PC-3 (cell line): ENCODE measurements at regions not wholly inside any gene's neighbourhood (a gene's known extent, or its start where the extent isn't known, plus 50 kb on each side); places are given as distances from the start of the nearest gene placed in this dataset.

Source experiments
- ATAC-seq: fragments of 200-7000 bp; cut with Tn5 transposase; 2 replicates; pipeline ENCODE4 v1.9.1; 2020; ENCODE audit warnings: mild to moderate bottlenecking, moderate library complexity
- BruUV-seq: library from RNA; stranded (reverse); fragments of 400-500 nt; replicated peaks from 2 replicates; lab custom pipeline; 2021; lab: Mats Ljungman, UMichigan
- CTCF ChIA-PET: fragments of 300-600 bp; sonication (Branson Sonifier 250); formaldehyde crosslinking; loops from one replicate; lab custom pipeline; 2022; ENCODE audit warnings: antibody characterized with exemption; lab: Charles Lee
- POLR2A ChIA-PET: fragments of 300-600 bp; sonication (Branson Sonifier 250); formaldehyde crosslinking; loops from one replicate; lab custom pipeline; 2022; ENCODE audit warnings: antibody characterized with exemption; ENCODE audit not compliant: unreplicated experiment; lab: Charles Lee
- DNase-seq: peaks from one replicate; pipeline ENCODE4 v3.0.0-alpha.2; 2015
- H2AFZ ChIP-seq: fragments of 300-600 bp; sonication (generic); 2 replicates; pipeline ENCODE4 v1.6.0; 2016; ENCODE audit warnings: antibody characterized with exemption, low read length
- H3F3A ChIP-seq: fragments of 300-600 bp; sonication (generic); one replicate; pipeline ENCODE4 v1.6.0; 2017; ENCODE audit warnings: antibody characterized with exemption, low read length, control low read depth, mild to moderate bottlenecking; ENCODE audit not compliant: unreplicated experiment
- H3K27ac ChIP-seq: fragments of 300-600 bp; sonication (generic); 2 replicates; pipeline ENCODE4 v1.5.1; 2016; ENCODE audit warnings: mild to moderate bottlenecking, low read length
- H3K27me3 ChIP-seq: fragments of 300-600 bp; sonication (generic); 2 replicates; pipeline ENCODE4 v1.6.1; 2016; ENCODE audit warnings: low read length, mixed read lengths
- H3K36me3 ChIP-seq: fragments of 300-600 bp; sonication (generic); 2 replicates; pipeline ENCODE4 v1.6.1; 2016; ENCODE audit warnings: low read depth, mixed run types, low read length, mixed read lengths
- H3K4me1 ChIP-seq: fragments of 300-600 bp; sonication (generic); 2 replicates; pipeline ENCODE4 v1.5.1; 2016; ENCODE audit warnings: low read length; ENCODE audit not compliant: insufficient read depth
- H3K4me2 ChIP-seq: fragments of 300-600 bp; sonication (generic); 2 replicates; pipeline ENCODE4 v1.6.0; 2016; ENCODE audit warnings: low read length
- H3K4me3 ChIP-seq: fragments of 300-600 bp; sonication (generic); 2 replicates; pipeline ENCODE4 v1.5.1; 2016; ENCODE audit warnings: mild to moderate bottlenecking, low read length, mixed read lengths
- H3K79me2 ChIP-seq: fragments of 300-600 bp; sonication (generic); 2 replicates; pipeline ENCODE4 v1.6.1; 2017; ENCODE audit warnings: low read length, mixed read lengths
- H3K9ac ChIP-seq: fragments of 300-600 bp; sonication (generic); 2 replicates; pipeline ENCODE4 v1.6.0; 2016; ENCODE audit warnings: mild to moderate bottlenecking, low read length
- H3K9me2 ChIP-seq: fragments of 300-600 bp; sonication (generic); replicated peaks from 2 replicates; pipeline ENCODE4 v1.6.1; 2016; ENCODE audit warnings: mixed run types, low read length, mixed read lengths
- H3K9me3 ChIP-seq: fragments of 300-600 bp; sonication (generic); 2 replicates; pipeline ENCODE4 v1.6.1; 2016; ENCODE audit warnings: low read length, mixed read lengths
- H4K20me1 ChIP-seq: fragments of 300-600 bp; sonication (generic); 2 replicates; pipeline ENCODE4 v1.6.1; 2016; ENCODE audit warnings: low read length, mixed read lengths
- EZH2 ChIP-seq: fragments of 300-600 bp; sonication (generic); IDR thresholded peaks from one replicate; pipeline ENCODE4 v1.6.1; 2017; ENCODE audit warnings: antibody characterized with exemption, mild to moderate bottlenecking, low read length; ENCODE audit not compliant: unreplicated experiment
- EZH2phosphoT487 ChIP-seq: fragments of 300-600 bp; sonication (generic); IDR thresholded peaks from 2 replicates; pipeline ENCODE4 v1.6.1; 2018; ENCODE audit warnings: mild to moderate bottlenecking, antibody characterized with exemption, low read length, borderline replicate concordance
- intact Hi-C: fragments of 100-400 bp; cut with micrococcal nuclease; formaldehyde crosslinking; loops from 2 replicates; pipeline ENCODE4 v1.9.0; 2023
- TF ChIP-seq, protein P1 (sequence below): fragments of 300-600 bp; sonication (generic); conservative IDR thresholded peaks from 2 replicates; pipeline ENCODE4 v1.5.1; 2017; ENCODE audit warnings: antibody characterized with exemption, low read depth, mild to moderate bottlenecking, low read length

DNA sequence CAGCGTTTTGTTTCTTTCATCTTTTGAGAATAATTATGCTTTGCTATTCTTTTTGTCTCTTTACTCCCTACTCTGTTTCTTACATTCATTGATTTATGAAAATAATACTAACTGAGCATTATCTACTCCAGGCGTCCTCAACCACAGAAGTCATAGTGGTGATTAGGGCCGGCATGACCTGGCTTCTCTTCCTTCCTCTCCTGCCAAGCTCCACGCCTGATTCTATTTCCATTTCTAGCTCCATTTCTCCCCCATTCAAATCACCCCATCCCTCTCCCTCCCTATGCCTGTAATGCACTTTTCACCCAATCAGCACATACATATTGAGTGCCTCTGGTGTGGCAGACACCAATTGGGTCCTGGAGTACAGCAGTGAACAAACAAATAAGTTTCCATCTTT is 183.2 kb upstream of the GPR12 start:
- H3K9ac ChIP-seq: no peak overlapping the region
- H3K4me3 ChIP-seq: no peak overlapping the region
- no peak overlapping the region for H2AFZ ChIP-seq
- DNase-seq: no peak
- H3K9me2 ChIP-seq: no peaks in the 10 kb centered on the region
- peaks cover 9% of the 10 kb centered on the region for H3K4me1 ChIP-seq
- POLR2A ChIA-PET: no interaction called here
- H3K79me2 ChIP-seq: no peaks in the 10 kb centered on the region
- no peaks in the 10 kb centered on the region for H3K9me3 ChIP-seq
- no peaks in the 10 kb centered on the region for H3F3A ChIP-seq
- H3K27ac ChIP-seq: no peak overlapping the region
- no peaks in the 10 kb centered on the region for H4K20me1 ChIP-seq
- no TSS peak for BruUV-seq
- intact Hi-C loops: loop anchor here (10.0 kb wide), 1 partner anchor 881 kb away; no protein-coding TSS in a partner anchor
- no peak for ATAC-seq
- TF ChIP-seq, protein P1, sequence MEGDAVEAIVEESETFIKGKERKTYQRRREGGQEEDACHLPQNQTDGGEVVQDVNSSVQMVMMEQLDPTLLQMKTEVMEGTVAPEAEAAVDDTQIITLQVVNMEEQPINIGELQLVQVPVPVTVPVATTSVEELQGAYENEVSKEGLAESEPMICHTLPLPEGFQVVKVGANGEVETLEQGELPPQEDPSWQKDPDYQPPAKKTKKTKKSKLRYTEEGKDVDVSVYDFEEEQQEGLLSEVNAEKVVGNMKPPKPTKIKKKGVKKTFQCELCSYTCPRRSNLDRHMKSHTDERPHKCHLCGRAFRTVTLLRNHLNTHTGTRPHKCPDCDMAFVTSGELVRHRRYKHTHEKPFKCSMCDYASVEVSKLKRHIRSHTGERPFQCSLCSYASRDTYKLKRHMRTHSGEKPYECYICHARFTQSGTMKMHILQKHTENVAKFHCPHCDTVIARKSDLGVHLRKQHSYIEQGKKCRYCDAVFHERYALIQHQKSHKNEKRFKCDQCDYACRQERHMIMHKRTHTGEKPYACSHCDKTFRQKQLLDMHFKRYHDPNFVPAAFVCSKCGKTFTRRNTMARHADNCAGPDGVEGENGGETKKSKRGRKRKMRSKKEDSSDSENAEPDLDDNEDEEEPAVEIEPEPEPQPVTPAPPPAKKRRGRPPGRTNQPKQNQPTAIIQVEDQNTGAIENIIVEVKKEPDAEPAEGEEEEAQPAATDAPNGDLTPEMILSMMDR: no peak
- TF ChIP-seq EZH2phosphoT487 (no peak), EZH2 (no peak)
- no peaks in the 10 kb centered on the region for H3K27me3 ChIP-seq
- H3K4me2 ChIP-seq: no peak overlapping the region
- CTCF ChIA-PET: no interaction called here
- H3K36me3 ChIP-seq: no peaks in the 10 kb centered on the region

DNA sequence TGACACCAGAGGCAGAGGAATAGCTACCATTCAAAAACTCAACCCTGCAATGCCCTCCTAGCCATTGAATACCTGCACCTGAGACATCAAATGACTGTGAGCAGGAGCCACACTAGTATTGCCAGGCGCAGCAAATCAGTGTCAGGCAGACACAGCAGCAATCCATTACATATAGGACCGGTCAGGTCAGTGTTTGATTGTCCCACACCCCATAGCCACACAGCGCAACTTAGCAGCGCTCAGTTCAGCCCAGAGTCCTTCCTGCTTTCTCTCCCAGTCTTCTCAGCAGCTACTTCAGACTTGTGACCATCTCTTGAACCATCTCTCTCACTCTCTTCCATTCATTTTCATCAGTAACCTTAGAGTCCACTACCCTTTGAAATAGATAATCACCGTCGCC is 181.6 kb upstream of the GPR12 start:
- intact Hi-C loops: loop anchor here (10.0 kb wide), 1 partner anchor 883 kb away; no protein-coding TSS in a partner anchor
- Histone ChIP-seq H3K4me1 (peaks cover 9% of the 10 kb centered on the region), H3K4me3 (no peak overlapping the region), H3K36me3 (no peaks in the 10 kb centered on the region), H3K79me2 (no peaks in the 10 kb centered on the region), H3K27me3 (no peaks in the 10 kb centered on the region), H4K20me1 (no peaks in the 10 kb centered on the region), H3K9ac (no peak overlapping the region), H3K27ac (no peak overlapping the region), H2AFZ (no peak overlapping the region), H3K9me2 (no peaks in the 10 kb centered on the region), H3K9me3 (no peaks in the 10 kb centered on the region), H3K4me2 (no peak overlapping the region), H3F3A (no peaks in the 10 kb centered on the region)
- CTCF ChIA-PET: interaction anchor here (0.6 kb wide), 1 partner anchor 26 kb away, joined by 3 read pairs; no protein-coding TSS in a partner anchor
- BruUV-seq: no TSS peak
- DNase-seq: no peak
- POLR2A ChIA-PET: no interaction called here
- TF ChIP-seq, protein P1: no peak
- TF ChIP-seq EZH2phosphoT487: no peak
- TF ChIP-seq EZH2: no peak
- no peak for ATAC-seq

DNA sequence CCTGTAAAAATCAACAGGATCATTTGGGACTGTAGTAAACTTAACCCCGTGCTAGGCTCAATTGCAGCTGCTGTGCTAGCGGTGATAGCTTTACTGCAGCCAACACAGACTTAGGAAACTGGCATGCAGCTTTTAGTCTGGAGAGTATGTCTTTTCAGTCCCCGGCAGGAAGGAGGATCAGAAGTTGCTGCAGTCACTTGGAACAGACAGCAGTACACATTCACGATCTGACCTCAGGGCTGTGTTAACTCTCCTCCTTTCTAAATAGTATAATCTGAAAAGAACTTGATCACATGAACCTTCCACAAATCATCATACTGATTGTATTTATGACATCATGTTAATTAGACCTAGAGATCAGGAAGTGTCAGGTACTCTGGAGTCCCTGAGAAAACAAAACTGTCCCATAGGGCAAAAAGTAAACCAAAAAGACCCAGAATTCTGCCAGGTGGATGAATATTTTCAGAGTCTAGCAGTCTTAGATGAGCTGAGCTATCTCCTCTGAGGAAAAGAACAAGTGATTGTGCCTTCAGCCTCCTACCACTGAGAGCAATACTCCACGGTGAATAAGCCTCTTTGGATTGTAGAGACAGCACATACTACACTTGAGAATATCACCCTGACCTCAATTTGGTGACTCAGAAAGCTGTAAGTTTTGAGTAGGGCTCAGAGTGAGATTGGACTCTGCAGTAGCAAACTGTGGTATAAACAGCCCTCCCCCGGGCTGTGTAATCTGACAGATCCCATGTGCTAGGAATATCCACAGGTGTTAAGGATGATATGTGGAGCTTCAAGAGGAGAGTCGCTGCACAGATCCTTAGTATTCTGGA is 181.0 kb upstream of the GPR12 start:
- H4K20me1 ChIP-seq: no peaks in the 10 kb centered on the region
- H3F3A ChIP-seq: no peaks in the 10 kb centered on the region
- H3K4me2 ChIP-seq: peak overlapping the region; percentile 22; the same call in 1 of the 2 replicates
- H3K79me2 ChIP-seq: no peaks in the 10 kb centered on the region
- ATAC-seq: peak; percentile 96
- TF ChIP-seq EZH2phosphoT487 (no peak), EZH2 (no peak)
- TF ChIP-seq, protein P1: no peak
- peak; percentile 69 for DNase-seq
- H3K9me3 ChIP-seq: no peaks in the 10 kb centered on the region
- BruUV-seq: no TSS peak
- CTCF ChIA-PET: no interaction called here
- H3K27ac ChIP-seq: no peak overlapping the region
- POLR2A ChIA-PET: interaction anchor here (0.6 kb wide), 1 partner anchor 142 kb away, joined by 3 read pairs; no protein-coding TSS in a partner anchor
- H3K27me3 ChIP-seq: no peaks in the 10 kb centered on the region
- no peak overlapping the region for H3K4me3 ChIP-seq
- no peak overlapping the region for H3K9ac ChIP-seq
- H3K9me2 ChIP-seq: no peaks in the 10 kb centered on the region
- peaks cover 9% of the 10 kb centered on the region for H3K4me1 ChIP-seq
- H3K36me3 ChIP-seq: no peaks in the 10 kb centered on the region
- H2AFZ ChIP-seq: no peak overlapping the region
- intact Hi-C loops: loop anchor here (10.0 kb wide), 1 partner anchor 883 kb away; no protein-coding TSS in a partner anchor
